WTC11 (cell line): ENCODE measurements at regions not wholly inside any gene's neighbourhood (a gene's known extent, or its start where the extent isn't known, plus 50 kb on each side); places are given as distances from the start of the nearest gene placed in this dataset.

Experiments
- ATF3 ChIP-seq: sonication (generic); formaldehyde crosslinking; conservative IDR thresholded peaks from 2 replicates; pipeline ENCODE4 v1.8.1; 2022; ENCODE audit warnings: mild to moderate bottlenecking, missing genetic modification reagents
- CTCF ChIP-seq: fragments of 200-600 bp; IDR thresholded peaks from 2 replicates; pipeline ENCODE4 v1.8.0; 2022; ENCODE audit warnings: antibody characterized with exemption
- ELF4 ChIP-seq: sonication (generic); formaldehyde crosslinking; IDR thresholded peaks from 2 replicates; pipeline ENCODE4 v1.8.1; 2022; ENCODE audit warnings: low read depth, mild to moderate bottlenecking, moderate library complexity, missing genetic modification reagents
- ESRRA ChIP-seq: sonication (generic); formaldehyde crosslinking; IDR thresholded peaks from 2 replicates; pipeline ENCODE4 v1.8.1; 2022; ENCODE audit warnings: mild to moderate bottlenecking, missing genetic modification reagents, borderline replicate concordance
- FOXK1 ChIP-seq: sonication (generic); formaldehyde crosslinking; IDR thresholded peaks from 2 replicates; pipeline ENCODE4 v1.8.0; 2022; ENCODE audit warnings: mild to moderate bottlenecking, moderate library complexity, missing genetic modification reagents
- IRF2 ChIP-seq: sonication (generic); formaldehyde crosslinking; IDR thresholded peaks from 2 replicates; pipeline ENCODE4 v1.8.0; 2022; ENCODE audit warnings: low read depth, missing genetic modification reagents, borderline replicate concordance
- JUN ChIP-seq: sonication (generic); formaldehyde crosslinking; IDR thresholded peaks from 2 replicates; pipeline ENCODE4 v1.8.0; 2023; ENCODE audit warnings: mild to moderate bottlenecking, missing genetic modification reagents
- MAX ChIP-seq: sonication (generic); formaldehyde crosslinking; IDR thresholded peaks from 2 replicates; pipeline ENCODE4 v1.8.0; 2022; ENCODE audit warnings: mild to moderate bottlenecking, missing genetic modification reagents
- MLX ChIP-seq: sonication (generic); formaldehyde crosslinking; IDR thresholded peaks from 2 replicates; pipeline ENCODE4 v1.8.1; 2023; ENCODE audit warnings: mild to moderate bottlenecking, missing genetic modification reagents, moderate library complexity
- NR2C2 ChIP-seq: sonication (generic); formaldehyde crosslinking; IDR thresholded peaks from 2 replicates; pipeline ENCODE4 v1.8.0; 2022; ENCODE audit warnings: mild to moderate bottlenecking, missing genetic modification reagents
- PRDM15 ChIP-seq: sonication (generic); formaldehyde crosslinking; IDR thresholded peaks from 2 replicates; pipeline ENCODE4 v1.8.0; 2022; ENCODE audit warnings: missing genetic modification reagents
- PRRX2 ChIP-seq: fragments of 250-450 bp; sonication (Bioruptor Pico); IDR thresholded peaks from 2 replicates; pipeline ENCODE4 v1.8.0; 2021; ENCODE audit warnings: mild to moderate bottlenecking
- ZBTB43 ChIP-seq: sonication (generic); formaldehyde crosslinking; IDR thresholded peaks from 2 replicates; pipeline ENCODE4 v1.8.1; 2023; ENCODE audit warnings: mild to moderate bottlenecking, missing genetic modification reagents
- ZNF317 ChIP-seq: sonication (generic); formaldehyde crosslinking; IDR thresholded peaks from 2 replicates; pipeline ENCODE4 v1.8.1; 2023; ENCODE audit warnings: low read depth, mild to moderate bottlenecking, moderate library complexity, missing genetic modification reagents, borderline replicate concordance

- no peak for TF ChIP-seq CTCF
- no peak for TF ChIP-seq PRRX2 (CRISPR knock-in tag)
- TF ChIP-seq FOXK1 = no peak
- TF ChIP-seq MAX (CRISPR knock-in tag) = no peak
- TF ChIP-seq IRF2 (CRISPR knock-in tag) = no peak
- TF ChIP-seq ZNF317 (CRISPR knock-in tag) = no peak
- TF ChIP-seq ESRRA = no peak
- no peak for TF ChIP-seq ELF4 (CRISPR knock-in tag)
- TF ChIP-seq PRDM15 (CRISPR knock-in tag) = no peak
- no peak for TF ChIP-seq MLX (CRISPR knock-in tag)
- TF ChIP-seq ZBTB43 (CRISPR knock-in tag) = no peak
- no peak for TF ChIP-seq ATF3 (CRISPR knock-in tag)
- no peak for TF ChIP-seq NR2C2
- no peak for TF ChIP-seq JUN (CRISPR knock-in tag)
Measured at GRCh38 chr1:184164536-184164935, 113.0 kb downstream of the TSEN15 start.
